ENCODE measurements at regions not wholly inside any gene's neighbourhood (a gene's known extent, or its start where the extent isn't known, plus 50 kb on each side); places are given as distances from the start of the nearest gene placed in this dataset.

GRCh38 chr3:152779653-152780052 lies 55.3 kb upstream of the P2RY1 start:
- no peak for TF ChIP-seq ZNF263 (CRISPR knock-in tag; IDR thresholded peaks at IDR 0.05; ENCODE audit: borderline replicate concordance)
- no peak for TF ChIP-seq ZNF146 (CRISPR knock-in tag; IDR thresholded peaks at IDR 0.05; ENCODE audit: unreplicated experiment)
- no peak for TF ChIP-seq PPARD (CRISPR knock-in tag; IDR thresholded peaks at IDR 0.05)
- TF ChIP-seq RBBP5 (IDR thresholded peaks at IDR 0.05; ENCODE audit: borderline replicate concordance, insufficient read depth, low read length, poor library complexity, severe bottlenecking) = no peak
- TF ChIP-seq, protein P1, sequence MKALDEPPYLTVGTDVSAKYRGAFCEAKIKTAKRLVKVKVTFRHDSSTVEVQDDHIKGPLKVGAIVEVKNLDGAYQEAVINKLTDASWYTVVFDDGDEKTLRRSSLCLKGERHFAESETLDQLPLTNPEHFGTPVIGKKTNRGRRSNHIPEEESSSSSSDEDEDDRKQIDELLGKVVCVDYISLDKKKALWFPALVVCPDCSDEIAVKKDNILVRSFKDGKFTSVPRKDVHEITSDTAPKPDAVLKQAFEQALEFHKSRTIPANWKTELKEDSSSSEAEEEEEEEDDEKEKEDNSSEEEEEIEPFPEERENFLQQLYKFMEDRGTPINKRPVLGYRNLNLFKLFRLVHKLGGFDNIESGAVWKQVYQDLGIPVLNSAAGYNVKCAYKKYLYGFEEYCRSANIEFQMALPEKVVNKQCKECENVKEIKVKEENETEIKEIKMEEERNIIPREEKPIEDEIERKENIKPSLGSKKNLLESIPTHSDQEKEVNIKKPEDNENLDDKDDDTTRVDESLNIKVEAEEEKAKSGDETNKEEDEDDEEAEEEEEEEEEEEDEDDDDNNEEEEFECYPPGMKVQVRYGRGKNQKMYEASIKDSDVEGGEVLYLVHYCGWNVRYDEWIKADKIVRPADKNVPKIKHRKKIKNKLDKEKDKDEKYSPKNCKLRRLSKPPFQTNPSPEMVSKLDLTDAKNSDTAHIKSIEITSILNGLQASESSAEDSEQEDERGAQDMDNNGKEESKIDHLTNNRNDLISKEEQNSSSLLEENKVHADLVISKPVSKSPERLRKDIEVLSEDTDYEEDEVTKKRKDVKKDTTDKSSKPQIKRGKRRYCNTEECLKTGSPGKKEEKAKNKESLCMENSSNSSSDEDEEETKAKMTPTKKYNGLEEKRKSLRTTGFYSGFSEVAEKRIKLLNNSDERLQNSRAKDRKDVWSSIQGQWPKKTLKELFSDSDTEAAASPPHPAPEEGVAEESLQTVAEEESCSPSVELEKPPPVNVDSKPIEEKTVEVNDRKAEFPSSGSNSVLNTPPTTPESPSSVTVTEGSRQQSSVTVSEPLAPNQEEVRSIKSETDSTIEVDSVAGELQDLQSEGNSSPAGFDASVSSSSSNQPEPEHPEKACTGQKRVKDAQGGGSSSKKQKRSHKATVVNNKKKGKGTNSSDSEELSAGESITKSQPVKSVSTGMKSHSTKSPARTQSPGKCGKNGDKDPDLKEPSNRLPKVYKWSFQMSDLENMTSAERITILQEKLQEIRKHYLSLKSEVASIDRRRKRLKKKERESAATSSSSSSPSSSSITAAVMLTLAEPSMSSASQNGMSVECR (CRISPR knock-in tag; IDR thresholded peaks at IDR 0.05) = no peak

Measured in K562 (cell line).